ENCODE measurements at regions not wholly inside any gene's neighbourhood (a gene's known extent, or its start where the extent isn't known, plus 50 kb on each side); places are given as distances from the start of the nearest gene placed in this dataset.
"Not testable (repeated sequence)": the region's sequence is repeated elsewhere in the genome, so short reads cannot be mapped to it uniquely, and the experiment has no call there.

DNA sequence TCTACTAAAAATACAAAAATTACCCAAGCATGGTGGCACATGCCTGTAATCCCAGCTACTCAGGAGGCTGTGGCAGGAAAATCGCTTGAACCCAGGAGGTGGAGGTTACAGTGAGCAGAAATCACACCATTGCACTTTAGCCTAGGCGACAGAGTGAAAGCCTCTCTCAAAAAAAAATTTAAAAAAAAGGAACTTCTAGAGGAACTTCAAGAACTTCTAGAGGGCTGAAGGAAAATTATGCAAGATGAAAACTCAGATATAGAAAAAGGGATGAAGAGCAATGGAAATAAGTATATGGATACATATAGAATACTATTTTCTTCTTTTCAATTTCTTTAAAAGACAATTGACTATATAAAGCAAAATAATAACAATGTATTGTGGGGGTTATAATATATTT lies 51.2 kb upstream of the PRR5 start:
- DNase-seq = no peak

DNA sequence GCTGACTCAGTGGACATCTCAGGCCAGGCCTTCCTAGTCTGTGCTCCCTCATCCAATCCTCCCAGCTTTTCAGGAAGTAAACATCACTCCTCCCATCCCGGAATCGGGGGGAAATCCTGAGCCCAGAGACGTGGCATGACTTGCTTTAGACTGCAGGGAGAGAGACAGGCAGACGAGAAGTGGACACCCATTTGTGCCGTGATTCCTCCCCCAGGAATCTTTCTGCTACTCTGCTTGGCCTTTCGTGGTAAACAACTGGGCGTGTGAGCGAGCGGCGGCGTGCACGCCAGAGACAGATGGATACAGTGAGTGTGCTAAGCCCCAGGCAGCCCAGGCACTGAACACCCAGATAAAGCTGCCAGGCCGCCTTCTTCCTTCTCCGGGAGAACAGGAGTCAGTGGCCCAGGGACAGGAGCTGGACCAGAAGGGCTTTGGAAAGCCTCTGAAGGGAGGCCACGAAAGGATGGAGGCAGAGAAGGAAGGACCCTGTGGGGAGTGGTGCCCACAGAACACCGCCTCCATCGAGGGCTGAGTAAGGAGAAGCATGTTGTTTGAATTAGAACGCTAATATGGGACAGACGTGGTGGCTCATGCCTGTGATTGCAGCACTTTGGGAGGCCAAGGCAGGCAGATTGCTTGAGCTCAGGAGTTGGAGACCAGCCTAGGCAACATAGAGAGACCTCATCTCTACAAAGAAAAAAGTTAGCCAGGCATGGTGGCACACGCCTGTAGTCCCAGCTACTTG lies 53.0 kb upstream of the PRR5 start:
- DNase-seq = no peak

GRCh38 chr22:44648085-44648820 lies 53.8 kb upstream of the PRR5 start:
- no peak for DNase-seq

GRCh38 chr22:44647141-44647540 lies 54.9 kb upstream of the PRR5 start:
- no peak for DNase-seq

DNA sequence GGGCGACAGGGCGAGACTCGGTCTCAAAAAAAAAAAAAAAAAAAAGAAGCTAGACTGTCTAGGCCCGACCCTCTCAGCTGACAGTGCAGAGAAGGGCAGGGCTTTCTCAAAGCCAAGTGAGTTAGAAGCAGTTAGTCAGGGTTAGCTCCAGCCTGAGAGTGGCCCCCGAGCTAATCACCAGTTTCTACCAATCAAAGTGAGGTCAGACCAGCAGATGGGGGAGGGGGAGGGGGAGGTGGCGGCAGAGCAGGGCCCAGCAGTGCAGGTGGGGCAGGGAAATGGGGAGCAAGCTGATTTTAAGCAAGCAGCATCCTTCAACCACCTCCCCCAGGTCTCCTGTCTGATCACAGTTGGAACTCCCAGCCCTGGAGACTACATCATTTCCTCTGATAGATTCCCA lies 55.3 kb upstream of the PRR5 start:
- no peak for DNase-seq

DNA sequence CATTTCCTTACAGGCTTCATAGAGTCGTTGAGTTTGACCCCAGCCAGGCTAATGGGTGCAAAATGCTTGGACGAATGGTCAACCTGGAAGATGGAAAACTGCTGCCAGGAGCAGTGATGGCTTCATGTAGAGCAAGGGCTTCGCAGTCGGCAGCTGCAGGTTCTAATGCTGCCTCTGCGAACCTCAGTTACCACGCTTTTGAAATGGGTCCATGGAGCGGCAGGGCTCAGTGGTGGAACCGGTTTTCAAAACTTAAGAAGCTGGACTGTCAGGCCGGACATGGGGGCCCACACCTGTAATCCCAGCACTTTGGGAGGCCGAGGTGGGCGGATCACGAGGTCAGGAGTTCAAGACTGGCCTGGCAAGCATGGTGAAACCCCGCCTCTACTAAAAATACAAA lies 55.9 kb upstream of the PRR5 start:
- no peak for DNase-seq

DNA sequence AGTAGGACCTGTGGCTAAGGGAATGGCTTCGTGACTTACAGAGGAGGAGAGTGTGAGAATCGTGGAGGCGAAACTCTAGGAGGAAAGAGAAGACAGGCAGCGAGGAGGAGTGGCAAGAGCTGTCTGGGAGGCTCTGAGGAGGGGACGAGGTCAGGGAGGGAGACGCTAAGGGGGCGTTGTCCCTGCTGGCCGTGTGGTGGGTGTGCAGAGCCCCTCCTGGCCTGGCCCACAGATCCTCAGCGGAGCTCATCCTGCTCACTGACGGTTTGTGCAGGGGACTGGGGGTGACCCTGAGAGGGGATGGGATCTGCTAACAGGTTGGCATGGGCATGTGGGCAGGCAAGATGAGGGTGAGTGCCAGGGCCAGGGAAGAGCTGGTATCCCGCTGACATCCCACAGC lies 56.5 kb upstream of the PRR5 start:
- DNase-seq = no peak

- no peak for DNase-seq
Observed at GRCh38 chr22:44645083-44645482, 56.9 kb upstream of the PRR5 start.

GRCh38 chr22:44643526-44644101 lies 58.4 kb upstream of the PRR5 start:
- DNase-seq = not testable (repeated sequence)

- no peak for DNase-seq
Observed at GRCh38 chr22:44642096-44642644, 59.8 kb upstream of the PRR5 start.

DNA sequence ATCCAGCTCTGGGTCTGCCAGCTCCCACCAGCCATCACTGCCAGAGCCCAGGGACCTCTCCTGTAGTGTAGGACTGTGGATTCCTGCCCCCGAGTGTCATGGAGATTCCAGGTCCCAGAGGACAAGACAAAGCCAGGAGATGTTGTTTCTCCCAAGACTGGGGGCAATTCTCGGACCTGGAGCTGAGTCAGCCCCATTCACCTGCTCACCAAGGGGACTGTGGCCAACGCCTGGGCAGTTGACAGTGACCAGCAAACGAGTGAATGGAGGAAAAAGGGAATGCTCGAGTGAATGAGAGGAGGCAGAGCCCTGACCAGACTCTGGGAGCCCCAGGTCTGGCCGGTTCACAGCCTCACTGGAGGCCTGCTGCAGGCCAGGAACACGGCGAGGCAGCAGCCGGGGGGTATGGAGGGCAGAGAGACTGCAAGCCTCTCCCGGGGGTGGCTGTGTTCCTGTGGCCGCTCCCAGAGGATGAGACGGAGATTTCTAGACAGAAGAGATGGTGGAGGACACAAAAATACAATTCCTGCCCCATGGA lies 61.3 kb upstream of the PRR5 start:
- no peak for DNase-seq

- DNase-seq = no peak
Observed at GRCh38 chr22:44639891-44640617, 62.0 kb upstream of the PRR5 start.

DNA sequence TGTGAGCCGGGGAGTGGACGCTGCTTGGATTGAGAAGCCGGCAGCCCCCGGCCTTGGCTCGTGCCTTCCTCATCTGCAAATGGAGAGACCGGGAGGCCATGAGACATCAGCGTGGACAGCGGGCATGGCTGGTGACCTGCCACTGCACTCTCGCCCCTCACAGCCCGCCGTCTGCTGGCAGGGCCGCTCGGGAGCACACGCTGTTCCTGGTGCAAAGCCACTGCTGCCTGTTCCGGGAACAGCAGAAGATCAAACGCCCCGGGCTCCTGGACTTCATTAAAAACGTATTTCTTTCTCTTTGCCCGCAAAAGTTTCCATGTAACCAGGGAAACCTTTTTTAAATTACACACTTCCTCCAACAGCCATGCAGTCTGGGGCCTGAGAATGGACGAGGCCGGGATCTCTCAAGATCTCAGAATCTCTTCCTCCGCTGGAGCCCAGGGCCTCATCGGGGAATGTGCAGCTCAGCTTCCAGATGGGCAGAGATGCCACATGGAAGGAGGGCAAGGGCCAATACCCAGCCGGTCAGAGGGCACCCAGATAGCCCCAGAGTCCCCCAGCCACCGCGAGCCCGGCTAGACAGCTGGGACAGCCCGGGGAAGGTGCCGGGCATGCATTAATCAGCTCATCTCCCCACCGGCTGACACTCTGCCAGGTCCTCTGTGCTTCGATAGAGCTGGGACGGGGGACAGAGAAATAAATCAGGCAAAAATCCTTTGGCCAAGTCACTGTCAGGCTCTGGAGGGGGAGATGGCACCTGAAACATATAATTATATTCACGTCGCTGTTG lies 62.8 kb upstream of the PRR5 start:
- DNase-seq = no peak

DNA sequence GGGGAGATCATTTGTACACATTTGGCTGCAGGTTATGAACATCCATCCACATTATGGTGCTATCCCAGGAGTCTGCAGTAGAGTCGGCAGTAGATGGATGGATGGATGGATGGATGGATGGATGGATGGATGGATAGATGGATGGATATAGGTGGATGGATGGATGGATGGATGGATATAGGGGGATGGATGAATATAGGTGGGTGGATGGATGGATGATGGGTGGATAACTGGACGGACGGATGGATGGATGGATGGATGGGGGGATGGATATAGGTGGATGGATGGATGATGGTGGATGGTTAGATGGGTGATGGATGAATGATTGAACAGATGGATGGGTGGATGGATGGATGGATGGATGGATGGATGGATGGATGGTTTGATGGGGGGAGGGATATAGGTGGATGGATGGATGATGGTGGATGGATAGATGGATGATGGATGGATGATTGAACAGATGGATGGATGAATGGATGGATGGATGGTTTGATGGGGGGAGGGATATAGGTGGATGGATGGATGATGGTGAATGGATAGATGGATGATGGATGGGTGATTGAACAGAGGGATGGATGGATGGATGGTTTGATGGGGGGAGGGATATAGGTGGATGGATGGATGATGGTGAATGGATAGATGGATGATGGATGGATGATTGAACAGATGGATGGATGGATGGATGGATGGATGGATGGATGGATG lies 65.3 kb upstream of the PRR5 start:
- DNase-seq = not testable (repeated sequence)

DNA sequence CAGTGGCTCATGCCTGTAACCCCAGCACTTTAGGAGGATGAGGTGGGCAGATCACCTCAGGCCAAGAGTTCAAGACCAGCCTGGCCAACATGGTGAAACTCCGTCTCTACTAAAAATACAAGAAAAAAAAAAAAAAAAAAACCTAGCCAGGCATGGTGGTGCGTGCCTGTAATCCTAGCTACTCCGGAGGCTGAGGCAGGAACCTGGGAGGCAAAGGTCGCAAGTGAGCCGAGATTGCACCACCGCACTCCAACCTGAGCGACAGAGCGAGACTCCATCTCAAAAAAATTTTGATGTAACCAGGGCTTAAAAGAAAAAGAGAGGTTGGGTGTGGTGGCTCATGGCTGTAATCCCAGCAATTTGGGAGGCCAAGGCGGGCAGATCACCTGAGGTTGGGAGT lies 66.4 kb upstream of the PRR5 start:
- DNase-seq = not testable (repeated sequence)

GRCh38 chr22:44634426-44635321 lies 67.3 kb upstream of the PRR5 start:
- no peak for DNase-seq

DNA sequence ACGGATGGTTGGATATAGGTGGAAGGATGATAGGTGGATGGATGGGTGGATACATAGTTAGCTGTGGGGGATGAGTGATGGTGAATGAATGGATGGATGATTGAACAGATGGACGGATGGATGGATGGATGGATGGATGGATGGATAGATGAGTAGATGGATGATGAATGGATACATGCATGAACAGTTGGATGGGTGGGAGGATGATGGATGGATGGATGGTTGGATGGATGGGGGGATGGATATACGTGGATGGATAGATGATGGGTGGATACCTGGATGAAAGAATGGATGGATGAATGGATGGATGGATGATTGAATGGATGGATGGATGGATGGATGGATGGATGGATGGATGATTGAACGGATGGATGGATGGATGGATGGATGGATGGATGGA lies 68.4 kb upstream of the PRR5 start:
- DNase-seq = no peak

GRCh38 chr22:44632541-44633396 lies 69.2 kb upstream of the PRR5 start:
- no peak for DNase-seq

DNA sequence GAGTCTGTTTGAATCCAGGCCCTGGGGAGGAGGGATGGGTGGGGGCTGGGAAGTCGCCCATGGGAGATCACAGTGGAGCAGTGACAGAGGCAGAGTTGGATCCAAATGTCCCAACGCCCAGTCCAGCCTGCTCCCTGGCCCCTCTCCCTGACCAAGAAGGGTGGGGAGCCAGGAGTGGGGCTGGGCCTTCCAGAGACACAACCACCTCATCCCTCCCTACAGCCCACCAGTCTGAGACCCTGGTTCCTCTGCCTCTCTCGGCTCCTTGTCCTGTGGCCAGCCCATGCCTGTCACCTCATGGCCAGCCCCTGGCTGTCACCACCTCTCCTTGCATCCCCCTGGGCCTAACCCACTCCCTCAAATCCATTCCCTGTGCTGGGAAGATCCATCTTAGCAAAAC lies 71.2 kb upstream of the PRR5 start:
- DNase-seq = no peak
